Smooth muscle cell (in vitro differentiated cells): ENCODE measurements at regions not wholly inside any gene's neighbourhood (a gene's known extent, or its start where the extent isn't known, plus 50 kb on each side); places are given as distances from the start of the nearest gene placed in this dataset.

ENCODE experiments used
- DNase-seq: peaks from one replicate; lab custom pipeline; 2025; ENCODE audit not compliant: unreplicated experiment; lab: John Stamatoyannopoulos, UW
- H2AFZ ChIP-seq: fragments of 200-600 bp; sonication (generic); 2 replicates; pipeline ENCODE4 v1.6.0; 2016; ENCODE audit warnings: antibody characterized with exemption, low read depth, mild to moderate bottlenecking
- H3F3A ChIP-seq: fragments of 200-600 bp; sonication (generic); 2 replicates; pipeline ENCODE4 v1.6.0; 2017; ENCODE audit warnings: antibody characterized with exemption, low read depth
- H3K27ac ChIP-seq: fragments of 200-600 bp; sonication (generic); 2 replicates; pipeline ENCODE4 v1.5.1; 2016; ENCODE audit warnings: low read depth, mild to moderate bottlenecking
- H3K27me3 ChIP-seq: fragments of 200-600 bp; sonication (generic); 2 replicates; pipeline ENCODE4 v1.6.1; 2016; ENCODE audit warnings: low read depth, mild to moderate bottlenecking
- H3K36me3 ChIP-seq: fragments of 200-600 bp; sonication (generic); 2 replicates; pipeline ENCODE4 v1.5.1; 2016; ENCODE audit warnings: low read depth
- H3K4me1 ChIP-seq: fragments of 200-600 bp; sonication (generic); 2 replicates; pipeline ENCODE4 v1.5.1; 2016; ENCODE audit warnings: low read depth
- H3K4me2 ChIP-seq: fragments of 200-600 bp; sonication (generic); 2 replicates; pipeline ENCODE4 v1.6.0; 2016; ENCODE audit warnings: mild to moderate bottlenecking
- H3K4me3 ChIP-seq: fragments of 200-600 bp; sonication (generic); 2 replicates; pipeline ENCODE4 v1.5.1; 2016; ENCODE audit warnings: mild to moderate bottlenecking
- H3K79me2 ChIP-seq: fragments of 200-600 bp; sonication (generic); 2 replicates; pipeline ENCODE4 v1.6.0; 2016; ENCODE audit warnings: low read depth, mild to moderate bottlenecking
- H3K9ac ChIP-seq: fragments of 200-600 bp; sonication (generic); 2 replicates; pipeline ENCODE4 v1.6.0; 2016; ENCODE audit warnings: low read depth
- H3K9me3 ChIP-seq: fragments of 200-600 bp; sonication (generic); replicated peaks from 2 replicates; pipeline ENCODE4 v1.5.1; 2016; ENCODE audit warnings: low read depth
- H4K20me1 ChIP-seq: fragments of 200-600 bp; sonication (generic); 2 replicates; pipeline ENCODE4 v1.6.0; 2016; ENCODE audit warnings: low read depth
- WGBS: methylation state at CpG from one replicate; pipeline ENCODE4 v1.1.7; 2016; ENCODE audit warnings: low lambda C conversion rate; 5-methylcytosine and 5-hydroxymethylcytosine counted together
- TF ChIP-seq, protein P1 (sequence below): fragments of 200-600 bp; sonication (generic); IDR thresholded peaks from 2 replicates; pipeline ENCODE4 v1.5.1; 2017; ENCODE audit warnings: borderline replicate concordance, mild to moderate bottlenecking, antibody characterized with exemption; ENCODE audit not compliant: insufficient read depth, poor library complexity, severe bottlenecking

DNA sequence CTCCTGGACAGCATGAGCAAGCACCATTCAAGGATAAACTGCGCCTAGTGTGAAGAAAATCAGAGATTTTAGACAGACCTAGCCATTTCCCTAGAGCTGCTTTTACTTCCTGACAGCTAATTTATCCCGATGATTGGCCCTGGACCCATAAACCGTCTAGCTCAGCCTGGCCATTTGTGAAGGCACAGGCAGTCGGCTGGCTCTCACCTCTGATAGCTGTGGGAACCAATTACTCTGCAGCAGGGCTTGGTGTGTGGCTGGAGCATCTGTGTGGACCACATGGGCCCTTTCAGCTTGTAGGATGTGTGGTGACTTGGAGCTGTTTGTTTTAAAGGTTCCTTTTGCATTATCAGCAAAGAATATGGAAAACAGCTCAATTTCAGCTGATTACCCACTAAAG, 111.1 kb upstream of the NPY start:
- Histone ChIP-seq H3K79me2 (no peaks in the 10 kb centered on the region), H3K4me2 (no peak overlapping the region), H3K4me3 (no peak overlapping the region), H3K27ac (no peak overlapping the region), H2AFZ (peak overlapping the region; percentile 75), H3K36me3 (no peaks in the 10 kb centered on the region), H3K4me1 (no peaks in the 10 kb centered on the region), H3K27me3 (no peaks in the 10 kb centered on the region), H3K9ac (no peak overlapping the region), H4K20me1 (no peaks in the 10 kb centered on the region), H3F3A (no peaks in the 10 kb centered on the region), H3K9me3 (no peaks in the 10 kb centered on the region)
- TF ChIP-seq, protein P1, sequence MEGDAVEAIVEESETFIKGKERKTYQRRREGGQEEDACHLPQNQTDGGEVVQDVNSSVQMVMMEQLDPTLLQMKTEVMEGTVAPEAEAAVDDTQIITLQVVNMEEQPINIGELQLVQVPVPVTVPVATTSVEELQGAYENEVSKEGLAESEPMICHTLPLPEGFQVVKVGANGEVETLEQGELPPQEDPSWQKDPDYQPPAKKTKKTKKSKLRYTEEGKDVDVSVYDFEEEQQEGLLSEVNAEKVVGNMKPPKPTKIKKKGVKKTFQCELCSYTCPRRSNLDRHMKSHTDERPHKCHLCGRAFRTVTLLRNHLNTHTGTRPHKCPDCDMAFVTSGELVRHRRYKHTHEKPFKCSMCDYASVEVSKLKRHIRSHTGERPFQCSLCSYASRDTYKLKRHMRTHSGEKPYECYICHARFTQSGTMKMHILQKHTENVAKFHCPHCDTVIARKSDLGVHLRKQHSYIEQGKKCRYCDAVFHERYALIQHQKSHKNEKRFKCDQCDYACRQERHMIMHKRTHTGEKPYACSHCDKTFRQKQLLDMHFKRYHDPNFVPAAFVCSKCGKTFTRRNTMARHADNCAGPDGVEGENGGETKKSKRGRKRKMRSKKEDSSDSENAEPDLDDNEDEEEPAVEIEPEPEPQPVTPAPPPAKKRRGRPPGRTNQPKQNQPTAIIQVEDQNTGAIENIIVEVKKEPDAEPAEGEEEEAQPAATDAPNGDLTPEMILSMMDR: no peak
- no peak for DNase-seq
- WGBS: 38% methylated on average over 4 of the region's 4 CpGs

DNA sequence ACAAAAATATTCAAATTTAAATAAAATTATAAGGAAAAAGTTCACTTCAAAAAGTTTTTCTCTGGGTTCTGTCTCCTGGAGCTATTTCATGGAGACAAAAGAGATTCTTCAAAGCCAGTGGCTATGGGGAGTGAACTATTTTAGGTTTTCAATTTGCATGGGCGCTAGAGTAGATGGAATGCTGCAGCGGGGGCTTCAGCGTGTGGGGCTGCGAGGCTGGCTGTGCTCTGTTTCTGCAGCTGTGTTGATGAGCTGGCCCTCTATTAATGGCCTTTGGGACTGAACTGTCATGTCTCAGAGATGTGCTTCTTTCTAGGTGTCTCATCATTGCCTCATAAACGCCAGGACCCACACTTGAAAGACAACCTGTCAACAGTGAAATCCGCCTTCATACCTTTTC, 108.4 kb upstream of the NPY start:
- Histone ChIP-seq H3K36me3 (no peaks in the 10 kb centered on the region), H3K4me1 (no peaks in the 10 kb centered on the region), H3K79me2 (no peaks in the 10 kb centered on the region), H4K20me1 (no peaks in the 10 kb centered on the region), H3K27ac (no peak overlapping the region), H2AFZ (no peak overlapping the region), H3K9ac (no peak overlapping the region), H3K4me2 (no peak overlapping the region), H3F3A (no peaks in the 10 kb centered on the region), H3K27me3 (no peaks in the 10 kb centered on the region), H3K4me3 (no peak overlapping the region), H3K9me3 (no peaks in the 10 kb centered on the region)
- 77% methylated on average over 6 of the region's 6 CpGs for WGBS
- no peak for DNase-seq
- TF ChIP-seq, protein P1: no peak

DNA sequence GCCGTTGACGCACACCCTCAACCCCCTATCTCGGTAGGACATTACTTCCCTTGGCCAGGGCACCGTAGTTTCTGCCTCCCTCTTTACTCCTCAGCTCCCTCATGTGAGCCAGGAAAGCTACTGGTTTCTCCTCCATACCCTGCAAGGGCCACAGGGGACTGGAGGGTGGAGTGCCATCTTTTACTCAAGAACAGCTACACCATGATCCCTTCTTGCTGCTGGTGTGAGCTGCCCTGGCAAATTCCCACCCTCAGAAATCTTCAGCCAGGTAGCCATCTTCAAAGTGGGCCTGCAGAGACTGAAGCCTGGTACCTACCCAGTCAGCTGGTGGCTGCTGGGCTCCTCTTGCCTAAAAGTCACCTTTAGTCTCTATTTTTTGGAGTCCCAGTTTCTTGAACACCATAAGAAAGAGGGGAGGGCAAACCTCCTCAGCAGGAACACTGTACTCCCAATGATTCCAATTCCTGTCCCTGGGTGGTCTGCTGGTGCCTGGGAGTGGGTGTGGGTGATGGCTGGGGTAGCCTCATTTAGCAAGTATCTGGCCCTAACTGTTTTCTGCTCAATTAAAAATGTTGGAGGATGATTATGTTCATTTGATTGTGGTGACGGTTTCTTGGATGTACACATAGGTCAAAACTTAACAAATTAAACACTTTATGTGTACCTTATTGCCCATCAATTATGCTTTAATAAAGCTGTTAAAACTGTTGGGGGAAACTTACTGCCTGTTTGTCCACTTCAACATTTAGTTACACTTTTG, 105.0 kb upstream of the NPY start:
- Histone ChIP-seq H3K9me3 (no peaks in the 10 kb centered on the region), H3K9ac (no peak overlapping the region), H3K4me3 (no peak overlapping the region), H2AFZ (no peak overlapping the region), H3K4me2 (no peak overlapping the region), H3K4me1 (no peaks in the 10 kb centered on the region), H4K20me1 (no peaks in the 10 kb centered on the region), H3K27me3 (no peaks in the 10 kb centered on the region), H3K36me3 (no peaks in the 10 kb centered on the region), H3K27ac (no peak overlapping the region), H3K79me2 (no peaks in the 10 kb centered on the region), H3F3A (no peaks in the 10 kb centered on the region)
- TF ChIP-seq, protein P1: no peak
- 96% methylated on average over 5 of the region's 5 CpGs for WGBS
- DNase-seq: no peak

DNA sequence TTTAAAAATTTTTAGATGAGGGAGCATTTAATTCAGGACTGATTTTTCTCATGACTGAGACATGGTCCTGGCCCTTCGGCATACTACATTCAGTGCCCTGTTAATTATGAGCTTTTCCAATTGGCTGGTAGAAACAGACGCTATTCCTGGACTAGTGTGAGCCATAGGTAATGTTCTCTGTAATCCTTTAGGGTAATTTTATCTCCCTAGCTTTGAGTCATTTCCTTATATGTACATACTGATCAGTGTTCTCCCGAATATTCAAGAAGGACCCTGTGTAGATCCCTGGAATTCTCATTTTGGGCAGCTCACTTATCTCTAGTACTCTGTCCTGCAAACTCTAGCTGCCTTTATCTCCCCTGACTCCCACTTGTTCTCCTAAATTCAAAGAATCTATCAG, 92.6 kb upstream of the NPY start:
- WGBS: 76% methylated on average over 3 of the region's 3 CpGs
- Histone ChIP-seq H3K79me2 (no peaks in the 10 kb centered on the region), H3K4me1 (no peaks in the 10 kb centered on the region), H3K9ac (no peak overlapping the region), H3K36me3 (no peaks in the 10 kb centered on the region), H2AFZ (no peak overlapping the region), H4K20me1 (no peaks in the 10 kb centered on the region), H3K9me3 (no peaks in the 10 kb centered on the region), H3K27me3 (no peaks in the 10 kb centered on the region), H3K4me3 (no peak overlapping the region), H3F3A (no peaks in the 10 kb centered on the region), H3K27ac (no peak overlapping the region), H3K4me2 (no peak overlapping the region)
- TF ChIP-seq, protein P1: no peak
- DNase-seq: no peak
